ENCODE measurements at regions not wholly inside any gene's neighbourhood (a gene's known extent, or its start where the extent isn't known, plus 50 kb on each side); places are given as distances from the start of the nearest gene placed in this dataset.
"Not testable (repeated sequence)": the region's sequence is repeated elsewhere in the genome, so short reads cannot be mapped to it uniquely, and the experiment has no call there.

GRCh38 chr2:183792165-183792924 lies 668.1 kb downstream of the NUP35 start:
- TF ChIP-seq, protein P1, sequence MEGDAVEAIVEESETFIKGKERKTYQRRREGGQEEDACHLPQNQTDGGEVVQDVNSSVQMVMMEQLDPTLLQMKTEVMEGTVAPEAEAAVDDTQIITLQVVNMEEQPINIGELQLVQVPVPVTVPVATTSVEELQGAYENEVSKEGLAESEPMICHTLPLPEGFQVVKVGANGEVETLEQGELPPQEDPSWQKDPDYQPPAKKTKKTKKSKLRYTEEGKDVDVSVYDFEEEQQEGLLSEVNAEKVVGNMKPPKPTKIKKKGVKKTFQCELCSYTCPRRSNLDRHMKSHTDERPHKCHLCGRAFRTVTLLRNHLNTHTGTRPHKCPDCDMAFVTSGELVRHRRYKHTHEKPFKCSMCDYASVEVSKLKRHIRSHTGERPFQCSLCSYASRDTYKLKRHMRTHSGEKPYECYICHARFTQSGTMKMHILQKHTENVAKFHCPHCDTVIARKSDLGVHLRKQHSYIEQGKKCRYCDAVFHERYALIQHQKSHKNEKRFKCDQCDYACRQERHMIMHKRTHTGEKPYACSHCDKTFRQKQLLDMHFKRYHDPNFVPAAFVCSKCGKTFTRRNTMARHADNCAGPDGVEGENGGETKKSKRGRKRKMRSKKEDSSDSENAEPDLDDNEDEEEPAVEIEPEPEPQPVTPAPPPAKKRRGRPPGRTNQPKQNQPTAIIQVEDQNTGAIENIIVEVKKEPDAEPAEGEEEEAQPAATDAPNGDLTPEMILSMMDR (IDR thresholded peaks at IDR 0.05): not testable (repeated sequence)
- TF ChIP-seq POLR2A (IDR thresholded peaks at IDR 0.05): not testable (repeated sequence)
